ENCODE measurements at regions not wholly inside any gene's neighbourhood (a gene's known extent, or its start where the extent isn't known, plus 50 kb on each side); places are given as distances from the start of the nearest gene placed in this dataset. TPM values are rescaled to one million over a fixed set of nuclear protein-coding genes. Genes with fewer than 3 reads are reported as not detected.

DNA sequence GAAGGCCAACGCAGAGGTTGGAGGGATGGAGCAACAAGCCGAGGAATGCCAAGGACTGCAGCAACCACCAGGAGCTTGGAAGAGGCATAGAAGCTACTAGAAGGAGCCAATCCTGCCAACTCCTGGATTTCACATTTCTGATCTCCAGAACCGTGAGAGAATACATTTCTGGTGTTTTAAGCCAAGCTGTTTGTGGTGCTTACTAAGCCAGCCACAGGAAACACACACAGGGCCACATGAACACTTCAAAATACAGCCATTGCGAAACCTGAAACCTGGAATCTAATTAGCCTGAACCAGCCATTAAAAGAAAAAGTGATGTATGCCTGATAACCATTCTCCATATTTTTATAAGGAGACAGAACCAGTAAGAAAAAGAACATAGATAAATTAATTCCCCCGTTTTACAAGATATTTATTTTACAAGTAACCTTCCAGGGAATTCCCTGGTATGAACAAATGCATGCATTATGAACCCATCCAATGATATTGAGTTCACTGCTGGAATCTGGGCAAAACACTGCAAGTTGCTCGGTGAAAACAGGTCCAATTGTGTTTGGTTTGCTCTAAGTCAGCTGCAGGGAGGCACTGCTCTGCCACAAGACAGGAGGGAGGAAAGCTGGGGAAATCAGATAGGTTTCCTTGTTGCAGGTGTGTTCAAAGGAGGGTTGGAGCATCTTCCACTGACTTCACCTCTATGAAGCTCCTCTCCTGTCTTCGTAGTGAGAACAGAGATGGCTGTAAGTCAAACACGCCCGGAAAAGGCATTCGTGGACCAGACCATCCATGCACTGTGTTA, 70.2 kb downstream of the ETS2 start:
- no peak overlapping the region for H3K4me3 ChIP-seq (ENCODE audit: low read depth in 1 of 3, low read length in 3 of 3)
- H3K27ac ChIP-seq (ENCODE audit: low read depth in 1 of 2, low read length in 2 of 2), result no peak overlapping the region
- DNase-seq (ENCODE audit: low spot score), result no peak
- peaks cover 1 to 15% (median 7%) of the 10 kb centered on the region in 4 donors for H3K4me1 ChIP-seq (ENCODE audit: control insufficient read depth in 4 of 4, insufficient read depth in 4 of 4, low read length in 3 of 4)
- TF ChIP-seq YY1 (IDR thresholded peaks at IDR 0.05), result no peak
- TF ChIP-seq FOXA1 (IDR thresholded peaks at IDR 0.05), result no peak
- no peak for TF ChIP-seq FOXA2 (IDR thresholded peaks at IDR 0.05)
- TF ChIP-seq REST (IDR thresholded peaks at IDR 0.05), result no peak
- no peak for TF ChIP-seq JUND (IDR thresholded peaks at IDR 0.05)
- TF ChIP-seq GABPA (IDR thresholded peaks at IDR 0.05 in 1 of 2, conservative IDR thresholded peaks at IDR 0.05 in 1 of 2), result no peak
- no peak for TF ChIP-seq TAF1 (conservative IDR thresholded peaks at IDR 0.05)
- no peak for TF ChIP-seq MAX (IDR thresholded peaks at IDR 0.05)
- TF ChIP-seq ATF3 (IDR thresholded peaks at IDR 0.05), result no peak
- no peak for TF ChIP-seq HNF4G (IDR thresholded peaks at IDR 0.05)
- no peak for TF ChIP-seq HNF4A (conservative IDR thresholded peaks at IDR 0.05)
- TF ChIP-seq CTCF (IDR thresholded peaks at IDR 0.05; ENCODE audit: low read depth, low read length, missing input control), result no peak
- no peak for TF ChIP-seq RXRA (IDR thresholded peaks at IDR 0.05)
- no peaks in the 10 kb centered on the region for H3K36me3 ChIP-seq (ENCODE audit: control insufficient read depth in 4 of 4, insufficient read depth in 3 of 4, low read depth in 1 of 4, low read length in 3 of 4)
- H3K9me3 ChIP-seq (ENCODE audit: control insufficient read depth in 4 of 4, low read length in 3 of 4), result no peaks in the 10 kb centered on the region
- WGBS, result 85% methylated on average over 10 of the region's 10 CpGs
- H3K27me3 ChIP-seq (ENCODE audit: control insufficient read depth in 4 of 4, insufficient read depth in 4 of 4, low read length in 3 of 4), result no peaks in the 10 kb centered on the region
- H3K9ac ChIP-seq (ENCODE audit: low read depth in 1 of 2, low read length in 2 of 2), result no peak overlapping the region

Small RNAs in the stretch of these regions (small RNA-seq; reads per million reads assigned to genes)
- not detected for gene RF00091
